Esophagus squamous epithelium (tissue), 4 donors: ENCODE measurements at regions not wholly inside any gene's neighbourhood (a gene's known extent, or its start where the extent isn't known, plus 50 kb on each side); places are given as distances from the start of the nearest gene placed in this dataset.

ENCODE experiments used
- CTCF ChIP-seq, 6 experiments: fragments of 450-650 bp in 4 of 6; fragments of 200-600 bp in 2 of 6; sonication (generic) in 2 of 6; IDR thresholded peaks; one replicate each; pipeline ENCODE4 v1.5.1; 2016 to 2019; ENCODE audit warnings: antibody characterized with exemption in 6 of 6, mild to moderate bottlenecking in 4 of 6, moderate library complexity in 4 of 6
- POLR2A ChIP-seq, 4 donors: fragments of 450-650 bp; IDR thresholded peaks; one replicate each; pipeline ENCODE4 v1.6.1; 2017; ENCODE audit warnings: antibody characterized with exemption in 4 of 4, mild to moderate bottlenecking in 4 of 4, moderate library complexity in 3 of 4

- TF ChIP-seq CTCF (IDR thresholded peaks at IDR 0.05), result no peak
- TF ChIP-seq POLR2A (IDR thresholded peaks at IDR 0.05), result no peak
Observed at GRCh38 chr9:14467675-14468374, 153.9 kb upstream of the NFIB start.
